ENCODE measurements at regions not wholly inside any gene's neighbourhood (a gene's known extent, or its start where the extent isn't known, plus 50 kb on each side); places are given as distances from the start of the nearest gene placed in this dataset.
A peak's percentile ranks its signal among the peaks of the same experiment; 100 is the strongest.

- 65% methylated on average over 6 of the region's 8 CpGs for WGBS
Observed at GRCh38 chr20:56994006-56994405, 272.4 kb downstream of the BMP7 start.

GRCh38 chr20:56995149-56995548 is 271.3 kb downstream of the BMP7 start:
- no peak overlapping the region for H3K4me3 ChIP-seq
- peaks cover 6% of the 10 kb centered on the region for H3K4me1 ChIP-seq
- H3K27ac ChIP-seq: no peak overlapping the region
- no peak for TF ChIP-seq CTCF (IDR thresholded peaks at IDR 0.05)
- no peak for TF ChIP-seq POLR2A (IDR thresholded peaks at IDR 0.05)
- 61% methylated on average over 9 of the region's 9 CpGs for WGBS
- H3K36me3 ChIP-seq: no peaks in the 10 kb centered on the region
- H3K27me3 ChIP-seq: no peaks in the 10 kb centered on the region
- DNase-seq (ENCODE audit: low spot score in 2 of 2): no peak
- no peaks in the 10 kb centered on the region for H3K9me3 ChIP-seq

More at GRCh38 chr20:56994006-56994405, 272.4 kb downstream of the BMP7 start:
- no peak overlapping the region for H3K27ac ChIP-seq
- no peak overlapping the region for H3K4me3 ChIP-seq
- peaks cover 3% of the 10 kb centered on the region for H3K4me1 ChIP-seq
- no peaks in the 10 kb centered on the region for H3K9me3 ChIP-seq
- no peak for TF ChIP-seq POLR2AphosphoS5 (IDR thresholded peaks at IDR 0.05)
- no peak for TF ChIP-seq POLR2A (IDR thresholded peaks at IDR 0.05)
- TF ChIP-seq CTCF (IDR thresholded peaks at IDR 0.05): no peak
- TF ChIP-seq EP300 (IDR thresholded peaks at IDR 0.05): no peak
- H3K27me3 ChIP-seq: no peaks in the 10 kb centered on the region
- H3K36me3 ChIP-seq: no peaks in the 10 kb centered on the region
- DNase-seq (ENCODE audit: low spot score in 2 of 2): no peak

GRCh38 chr20:56995635-56996075 is 270.8 kb downstream of the BMP7 start:
- Histone ChIP-seq H3K9me3 (no peaks in the 10 kb centered on the region), H3K27ac (no peak overlapping the region), H3K27me3 (no peaks in the 10 kb centered on the region), H3K4me3 (no peak overlapping the region), H3K36me3 (no peaks in the 10 kb centered on the region), H3K4me1 (peaks cover 9% of the 10 kb centered on the region)
- no peak for DNase-seq (ENCODE audit: low spot score in 2 of 2)
- TF ChIP-seq CTCF (IDR thresholded peaks at IDR 0.05) (peak in 1 of 2 donors; percentile 59), POLR2AphosphoS5 (IDR thresholded peaks at IDR 0.05) (no peak), POLR2A (IDR thresholded peaks at IDR 0.05) (no peak)
- WGBS: 44% methylated on average over 12 of the region's 12 CpGs

GRCh38 chr20:56996533-56996932 is 269.9 kb downstream of the BMP7 start:
- no peak for DNase-seq (ENCODE audit: low spot score in 2 of 2)
- Histone ChIP-seq H3K9me3 (no peaks in the 10 kb centered on the region), H3K27ac (no peak overlapping the region), H3K4me1 (peaks cover 13% of the 10 kb centered on the region), H3K4me3 (no peak overlapping the region), H3K36me3 (no peaks in the 10 kb centered on the region), H3K27me3 (no peaks in the 10 kb centered on the region)
- TF ChIP-seq POLR2AphosphoS5 (IDR thresholded peaks at IDR 0.05) (no peak), EP300 (IDR thresholded peaks at IDR 0.05) (no peak), CTCF (IDR thresholded peaks at IDR 0.05) (no peak), POLR2A (IDR thresholded peaks at IDR 0.05) (no peak)
- WGBS: 92% methylated on average over 2 of the region's 2 CpGs

- no peak for DNase-seq (ENCODE audit: low spot score in 2 of 2)
Observed at GRCh38 chr20:56998438-56998837, 268.0 kb downstream of the BMP7 start.

More at GRCh38 chr20:56998438-56998837, 268.0 kb downstream of the BMP7 start:
- WGBS: 96% methylated on average over 3 of the region's 3 CpGs
- H3K27me3 ChIP-seq: peaks cover 3% of the 10 kb centered on the region
- H3K27ac ChIP-seq: no peak overlapping the region
- no peaks in the 10 kb centered on the region for H3K36me3 ChIP-seq
- H3K4me3 ChIP-seq: no peak overlapping the region
- no peaks in the 10 kb centered on the region for H3K9me3 ChIP-seq
- peaks cover 13% of the 10 kb centered on the region for H3K4me1 ChIP-seq
- TF ChIP-seq POLR2A (IDR thresholded peaks at IDR 0.05): no peak
- TF ChIP-seq CTCF (IDR thresholded peaks at IDR 0.05): no peak
- TF ChIP-seq EP300 (IDR thresholded peaks at IDR 0.05): no peak
- no peak for TF ChIP-seq POLR2AphosphoS5 (IDR thresholded peaks at IDR 0.05)

Measured in suprapubic skin (tissue), 4 donors.